HepG2 (cell line): ENCODE measurements at regions not wholly inside any gene's neighbourhood (a gene's known extent, or its start where the extent isn't known, plus 50 kb on each side); places are given as distances from the start of the nearest gene placed in this dataset.

Experiments used
- ATAC-seq: fragments of 200-7000 bp; cut with Tn5 transposase; 3 replicates; pipeline ENCODE4 v1.9.1; 2020; ENCODE audit warnings: mild to moderate bottlenecking, moderate library complexity
- BruUV-seq: library from RNA; stranded (reverse); fragments of 400-500 nt; replicated peaks from 2 replicates; lab custom pipeline; 2021; lab: Mats Ljungman, UMichigan
- CTCF ChIA-PET: fragments of 300-600 bp; formaldehyde crosslinking; extraction: SDS; loops from one replicate; lab custom pipeline; 2021; ENCODE audit warnings: low total read pairs, inconsistent platforms, low intra/inter-chr PET ratio; lab: Yijun Ruan, JAX
- POLR2A ChIA-PET: fragments of 350-600 bp; sonication (Branson Sonifier 250); formaldehyde crosslinking; loops from one replicate; lab custom pipeline; 2020; ENCODE audit warnings: antibody characterized with exemption, inconsistent platforms; lab: Yijun Ruan, JAX
- DNase-seq: peaks from one replicate; pipeline ENCODE4 v3.0.0-alpha.2; 2015; ENCODE audit warnings: low spot score
- FAIRE-seq: peaks from 3 replicates; lab custom pipeline; 2011; peaks lifted over from hg19 to GRCh38; lab: Jason Lieb, UNC
- H2AFZ ChIP-seq: one replicate; pipeline ENCODE4 v1.6.1; 2011; ENCODE audit warnings: low read length, inconsistent platforms
- H3K27ac ChIP-seq: fragments of 300-600 bp; 3 replicates; pipeline ENCODE4 v1.8.0; 2011; ENCODE audit warnings: mixed run types, mild to moderate bottlenecking, mixed read lengths, low read length, inconsistent platforms; ENCODE audit not compliant: insufficient read depth; ENCODE audit errors: extremely low read length
- H3K27me3 ChIP-seq, 2 experiments: fragments of 200-600 bp in 1 of 2; 2 replicates in 1 of 2; 3 replicates in 1 of 2; pipeline versions ENCODE4 v1.6.0 to v1.8.0; 2011; ENCODE audit warnings: low read length in 2 of 2, mild to moderate bottlenecking in 2 of 2, moderate library complexity in 2 of 2, inconsistent platforms in 1 of 2; ENCODE audit not compliant: insufficient read depth in 2 of 2, control insufficient read depth in 1 of 2
- H3K36me3 ChIP-seq, 2 experiments: fragments of 200-600 bp in 1 of 2; replicated peaks in 1 of 2; 2 replicates in 1 of 2; 3 replicates in 1 of 2; pipeline versions ENCODE4 v1.5.1 to v1.8.0; 2011; ENCODE audit warnings: low read length in 2 of 2, inconsistent platforms in 1 of 2; ENCODE audit not compliant: insufficient read depth in 2 of 2, control insufficient read depth in 1 of 2
- H3K4me1 ChIP-seq: 2 replicates; pipeline ENCODE4 v1.5.1; 2012; ENCODE audit warnings: low read length, inconsistent platforms; ENCODE audit not compliant: insufficient read depth
- H3K4me2 ChIP-seq: 2 replicates; pipeline ENCODE4 v1.6.0; 2011; ENCODE audit warnings: low read depth, low read length, inconsistent platforms
- H3K4me3 ChIP-seq, 3 experiments: fragments of 200-600 bp in 1 of 3; sonication (generic), shearing (Covaris generic) in 1 of 3; replicated peaks in 1 of 3; 2 replicates each; pipeline ENCODE4 v1.5.1; 2011 to 2016; ENCODE audit warnings: low read length in 3 of 3, inconsistent platforms in 2 of 3, low read depth in 2 of 3, mild to moderate bottlenecking in 2 of 3, control low read depth in 1 of 3, mixed read lengths in 1 of 3; ENCODE audit not compliant: insufficient read depth in 1 of 3
- H3K79me2 ChIP-seq: one replicate; pipeline ENCODE4 v1.6.1; 2011; ENCODE audit warnings: low read length, inconsistent platforms; ENCODE audit not compliant: insufficient read depth
- H3K9ac ChIP-seq: 2 replicates; pipeline ENCODE4 v1.6.0; 2011; ENCODE audit warnings: mild to moderate bottlenecking, low read depth, low read length, inconsistent platforms; ENCODE audit not compliant: insufficient read depth
- H3K9me3 ChIP-seq: 2 replicates; pipeline ENCODE4 v1.5.1; 2012; ENCODE audit warnings: mild to moderate bottlenecking, low read length
- H4K20me1 ChIP-seq: 2 replicates; pipeline ENCODE4 v1.6.0; 2011; ENCODE audit warnings: inconsistent platforms, mild to moderate bottlenecking, low read length, moderate library complexity; ENCODE audit not compliant: insufficient read depth
- DPF2 ChIP-seq: sonication (generic); formaldehyde crosslinking; IDR thresholded peaks from 2 replicates; pipeline ENCODE4 v1.4.0; 2020; ENCODE audit warnings: mild to moderate bottlenecking, low read depth, missing genetic modification reagents, borderline replicate concordance
- GATAD1 ChIP-seq: IDR thresholded peaks from 2 replicates; pipeline ENCODE4 v1.6.1; 2016; ENCODE audit warnings: missing genetic modification reagents, missing compliant biosample characterization
- GPN1 ChIP-seq: sonication (generic); formaldehyde crosslinking; IDR thresholded peaks from 2 replicates; pipeline ENCODE4 v1.5.1; 2020; ENCODE audit warnings: missing genetic modification reagents, borderline replicate concordance
- HNRNPK ChIP-seq: fragments of 200-400 bp; formaldehyde crosslinking; IDR thresholded peaks from 2 replicates; pipeline ENCODE4 v1.6.1; 2018; ENCODE audit warnings: low read length, low read depth, moderate library complexity, mild to moderate bottlenecking; ENCODE audit not compliant: poor library complexity, severe bottlenecking
- KDM3A ChIP-seq: IDR thresholded peaks from 2 replicates; pipeline ENCODE4 v1.6.1; 2018; ENCODE audit warnings: low read depth, missing compliant biosample characterization
- NCOA1 ChIP-seq: sonication (generic); formaldehyde crosslinking; IDR thresholded peaks from 2 replicates; pipeline ENCODE4 v1.9.0; 2021; ENCODE audit warnings: missing genetic modification reagents
- PPARG ChIP-seq: conservative IDR thresholded peaks from 2 replicates; pipeline ENCODE4 v1.6.1; 2016; ENCODE audit warnings: missing biosample characterization, missing genetic modification reagents
- RBAK ChIP-seq: sonication (generic); formaldehyde crosslinking; IDR thresholded peaks from 2 replicates; pipeline ENCODE4 v1.5.1; 2020; ENCODE audit warnings: mild to moderate bottlenecking, missing genetic modification reagents
- REPIN1 ChIP-seq: sonication (generic); formaldehyde crosslinking; IDR thresholded peaks from 2 replicates; pipeline ENCODE4 v1.8.0; 2022; ENCODE audit warnings: missing genetic modification reagents, low read depth, mild to moderate bottlenecking, borderline replicate concordance
- RFX1 ChIP-seq: fragments of 450-650 bp; IDR thresholded peaks from 2 replicates; pipeline ENCODE4 v1.6.1; 2017
- RFX3 ChIP-seq: IDR thresholded peaks from 2 replicates; pipeline ENCODE4 v1.6.1; 2016; ENCODE audit warnings: missing biosample characterization, missing genetic modification reagents
- SMARCC2 ChIP-seq: fragments of 450-650 bp; IDR thresholded peaks from 2 replicates; pipeline ENCODE4 v1.6.1; 2017; ENCODE audit warnings: antibody characterized with exemption, mild to moderate bottlenecking
- ZFP82 ChIP-seq: sonication (generic); formaldehyde crosslinking; IDR thresholded peaks from 2 replicates; pipeline ENCODE4 v1.5.1; 2020; ENCODE audit warnings: mild to moderate bottlenecking, missing genetic modification reagents, borderline replicate concordance
- ZNF607 ChIP-seq: sonication (generic); formaldehyde crosslinking; IDR thresholded peaks from 2 replicates; pipeline ENCODE4 v1.5.1; 2020; ENCODE audit warnings: missing genetic modification reagents, mild to moderate bottlenecking, borderline replicate concordance
- ZNF674 ChIP-seq: sonication (generic); formaldehyde crosslinking; IDR thresholded peaks from 2 replicates; pipeline ENCODE4 v1.5.0; 2020; ENCODE audit warnings: low read depth, mild to moderate bottlenecking, missing genetic modification reagents
- ZNF75D ChIP-seq: sonication (generic); formaldehyde crosslinking; IDR thresholded peaks from 2 replicates; pipeline ENCODE4 v1.8.1; 2023; ENCODE audit warnings: missing genetic modification reagents, mild to moderate bottlenecking, borderline replicate concordance
- ZNF766 ChIP-seq: sonication (generic); formaldehyde crosslinking; IDR thresholded peaks from 2 replicates; pipeline ENCODE4 v1.5.0; 2020; ENCODE audit warnings: missing genetic modification reagents, borderline replicate concordance
- ZSCAN22 ChIP-seq: sonication (generic); formaldehyde crosslinking; IDR thresholded peaks from 2 replicates; pipeline ENCODE4 v1.4.0; 2020; ENCODE audit warnings: mild to moderate bottlenecking, missing genetic modification reagents
- ZSCAN9 ChIP-seq: IDR thresholded peaks from 2 replicates; pipeline ENCODE4 v1.6.1; 2016; ENCODE audit warnings: borderline replicate concordance
- WGBS: methylation state at CpG from one replicate; pipeline ENCODE4 v1.1.6; 2017; ENCODE audit warnings: low lambda C conversion rate; 5-methylcytosine and 5-hydroxymethylcytosine counted together
- in situ Hi-C: cut with HindIII; loops from 2 replicates; pipeline ENCODE4 v1.10.0; 2017; ENCODE audit warnings: low pct_unique_long_range_greater_than_20kb; ENCODE audit not compliant: extremely low pct_ligation_motif_present
- intact Hi-C: fragments of 100-400 bp; cut with micrococcal nuclease; formaldehyde crosslinking; loops from one replicate; pipeline ENCODE4 v1.10.0; 2022; ENCODE audit not compliant: unreplicated experiment
- TF ChIP-seq, protein P1 (sequence below): fragments of 450-650 bp; IDR thresholded peaks from 2 replicates; pipeline ENCODE4 v1.6.1; 2016
- TF ChIP-seq, protein P2 (sequence below): IDR thresholded peaks from 2 replicates; pipeline ENCODE4 v1.6.1; 2016; ENCODE audit warnings: missing biosample characterization, missing genetic modification reagents, low read depth
- TF ChIP-seq, protein P3 (sequence below): sonication (generic); formaldehyde crosslinking; IDR thresholded peaks from 2 replicates; pipeline ENCODE4 v1.5.0; 2020; ENCODE audit warnings: missing genetic modification reagents, mild to moderate bottlenecking, borderline replicate concordance

GRCh38 chr9:118630931-118631595, 738.2 kb downstream of the BRINP1 start (continued):
- TF ChIP-seq, protein P1, sequence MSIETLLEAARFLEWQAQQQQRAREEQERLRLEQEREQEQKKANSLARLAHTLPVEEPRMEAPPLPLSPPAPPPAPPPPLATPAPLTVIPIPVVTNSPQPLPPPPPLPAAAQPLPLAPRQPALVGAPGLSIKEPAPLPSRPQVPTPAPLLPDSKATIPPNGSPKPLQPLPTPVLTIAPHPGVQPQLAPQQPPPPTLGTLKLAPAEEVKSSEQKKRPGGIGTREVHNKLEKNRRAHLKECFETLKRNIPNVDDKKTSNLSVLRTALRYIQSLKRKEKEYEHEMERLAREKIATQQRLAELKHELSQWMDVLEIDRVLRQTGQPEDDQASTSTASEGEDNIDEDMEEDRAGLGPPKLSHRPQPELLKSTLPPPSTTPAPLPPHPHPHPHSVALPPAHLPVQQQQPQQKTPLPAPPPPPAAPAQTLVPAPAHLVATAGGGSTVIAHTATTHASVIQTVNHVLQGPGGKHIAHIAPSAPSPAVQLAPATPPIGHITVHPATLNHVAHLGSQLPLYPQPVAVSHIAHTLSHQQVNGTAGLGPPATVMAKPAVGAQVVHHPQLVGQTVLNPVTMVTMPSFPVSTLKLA: no peak
- no peak for TF ChIP-seq DPF2 (CRISPR knock-in tag)
- TF ChIP-seq, protein P2, sequence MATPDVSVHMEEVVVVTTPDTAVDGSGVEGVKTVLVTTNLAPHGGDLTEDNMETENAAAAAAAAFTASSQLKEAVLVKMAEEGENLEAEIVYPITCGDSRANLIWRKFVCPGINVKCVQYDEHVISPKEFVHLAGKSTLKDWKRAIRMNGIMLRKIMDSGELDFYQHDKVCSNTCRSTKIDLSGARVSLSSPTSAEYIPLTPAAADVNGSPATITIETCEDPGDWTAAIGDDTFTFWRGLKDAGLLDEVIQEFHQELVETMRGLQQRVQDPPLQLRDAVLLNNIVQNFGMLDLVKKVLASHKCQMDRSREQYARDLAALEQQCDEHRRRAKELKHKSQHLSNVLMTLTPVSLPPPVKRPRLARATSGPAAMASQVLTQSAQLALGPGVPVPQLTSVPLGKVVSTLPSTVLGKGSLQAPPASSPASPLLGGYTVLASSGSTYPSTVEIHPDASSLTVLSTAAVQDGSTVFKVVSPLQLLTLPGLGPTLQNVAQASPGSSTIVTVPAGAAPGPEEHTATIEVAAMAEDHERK (CRISPR knock-in tag): no peak
- TF ChIP-seq, protein P3, sequence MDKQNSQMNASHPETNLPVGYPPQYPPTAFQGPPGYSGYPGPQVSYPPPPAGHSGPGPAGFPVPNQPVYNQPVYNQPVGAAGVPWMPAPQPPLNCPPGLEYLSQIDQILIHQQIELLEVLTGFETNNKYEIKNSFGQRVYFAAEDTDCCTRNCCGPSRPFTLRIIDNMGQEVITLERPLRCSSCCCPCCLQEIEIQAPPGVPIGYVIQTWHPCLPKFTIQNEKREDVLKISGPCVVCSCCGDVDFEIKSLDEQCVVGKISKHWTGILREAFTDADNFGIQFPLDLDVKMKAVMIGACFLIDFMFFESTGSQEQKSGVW (CRISPR knock-in tag): no peak
- TF ChIP-seq, all 625 proteins: peak for 0

GRCh38 chr9:118631956-118632355, 737.3 kb downstream of the BRINP1 start:
- peaks cover 98% of the 10 kb centered on the region for H3K9me3 ChIP-seq
- no peaks in the 10 kb centered on the region for H3K79me2 ChIP-seq
- FAIRE-seq (no peak), ATAC-seq (no peak), DNase-seq (no peak)
- no peak overlapping the region for H3K9ac ChIP-seq
- no peak overlapping the region for H3K27ac ChIP-seq
- BruUV-seq: no TSS peak
- H4K20me1 ChIP-seq: no peaks in the 10 kb centered on the region
- TF ChIP-seq RBAK (CRISPR knock-in tag) (no peak), NCOA1 (no peak), ZSCAN22 (no peak), ZFP82 (CRISPR knock-in tag) (no peak), SMARCC2 (no peak), ZNF607 (CRISPR knock-in tag) (no peak), HNRNPK (no peak), GATAD1 (no peak), ZNF674 (CRISPR knock-in tag) (no peak), ZNF75D (CRISPR knock-in tag) (no peak), ZNF766 (no peak), REPIN1 (no peak), PPARG (CRISPR knock-in tag) (no peak), RFX1 (no peak), ZSCAN9 (CRISPR knock-in tag) (no peak), GPN1 (CRISPR knock-in tag) (no peak), KDM3A (CRISPR knock-in tag) (no peak), RFX3 (no peak)
- CTCF ChIA-PET: no interaction called here
- intact Hi-C loops (no loop called here), in situ Hi-C loops (no loop called here)
- 8% methylated on average over 4 of the region's 4 CpGs for whole genome bisulfite sequencing
- no peaks in the 10 kb centered on the region for H3K4me1 ChIP-seq
- H3K4me2 ChIP-seq: no peak overlapping the region
- no peak overlapping the region for H3K4me3 ChIP-seq
- POLR2A ChIA-PET: no interaction called here
- no peaks in the 10 kb centered on the region for H3K27me3 ChIP-seq
- no peak overlapping the region for H2AFZ ChIP-seq
- no peaks in the 10 kb centered on the region for H3K36me3 ChIP-seq
